NCI-H774 (cell line): ENCODE measurements at regions not wholly inside any gene's neighbourhood (a gene's known extent, or its start where the extent isn't known, plus 50 kb on each side); places are given as distances from the start of the nearest gene placed in this dataset.

Experiments
- DNase-seq: peaks from one replicate; lab custom pipeline; 2025; lab: John Stamatoyannopoulos, UW

- no peak for DNase-seq
These were observed 86.0 kb downstream of the MID1IP1 start for GRCh38 chrX:38887222-38887621.

- no peak for DNase-seq
These were observed 89.1 kb downstream of the MID1IP1 start for GRCh38 chrX:38890326-38890725.

- no peak for DNase-seq
These were observed 89.7 kb downstream of the MID1IP1 start for GRCh38 chrX:38890963-38891362.

- DNase-seq, result no peak
These were observed 90.6 kb downstream of the MID1IP1 start for GRCh38 chrX:38891641-38892413.

- no peak for DNase-seq
These were observed 92.2 kb downstream of the MID1IP1 start for GRCh38 chrX:38893441-38893840.

GRCh38 chrX:38895775-38896174, 94.5 kb downstream of the MID1IP1 start:
- DNase-seq, result no peak

- DNase-seq, result no peak
These were observed 95.6 kb downstream of the MID1IP1 start for GRCh38 chrX:38896724-38897298.

GRCh38 chrX:38898261-38898660, 97.0 kb downstream of the MID1IP1 start:
- DNase-seq, result no peak

GRCh38 chrX:38899650-38900049, 98.4 kb downstream of the MID1IP1 start:
- DNase-seq, result no peak

- DNase-seq, result no peak
These were observed 99.5 kb downstream of the MID1IP1 start for GRCh38 chrX:38900719-38901118.

GRCh38 chrX:38902972-38903492, 101.8 kb downstream of the MID1IP1 start:
- no peak for DNase-seq

- DNase-seq, result no peak
These were observed 115.5 kb downstream of the MID1IP1 start for GRCh38 chrX:38916801-38917200.

GRCh38 chrX:38917954-38918353, 116.7 kb downstream of the MID1IP1 start:
- no peak for DNase-seq

GRCh38 chrX:38919202-38919601, 117.9 kb downstream of the MID1IP1 start:
- DNase-seq, result no peak

GRCh38 chrX:38919853-38920528, 118.7 kb downstream of the MID1IP1 start:
- no peak for DNase-seq

GRCh38 chrX:38923451-38923969, 122.3 kb downstream of the MID1IP1 start:
- no peak for DNase-seq

- no peak for DNase-seq
These were observed 126.3 kb downstream of the MID1IP1 start for GRCh38 chrX:38927592-38927991.

- no peak for DNase-seq
These were observed 128.7 kb downstream of the MID1IP1 start for GRCh38 chrX:38929966-38930421.

GRCh38 chrX:38930474-38930873, 129.2 kb downstream of the MID1IP1 start:
- no peak for DNase-seq

- no peak for DNase-seq
These were observed 134.3 kb downstream of the MID1IP1 start for GRCh38 chrX:38935561-38935960.

- DNase-seq, result no peak
These were observed 136.1 kb downstream of the MID1IP1 start for GRCh38 chrX:38937400-38937799.

GRCh38 chrX:38937926-38938325, 136.7 kb downstream of the MID1IP1 start:
- no peak for DNase-seq

GRCh38 chrX:38939067-38939466, 137.8 kb downstream of the MID1IP1 start:
- DNase-seq, result no peak
